T-helper 17 cell (primary cell): ENCODE measurements at regions not wholly inside any gene's neighbourhood (a gene's known extent, or its start where the extent isn't known, plus 50 kb on each side); places are given as distances from the start of the nearest gene placed in this dataset.
"Not testable (repeated sequence)": the region's sequence is repeated elsewhere in the genome, so short reads cannot be mapped to it uniquely, and the experiment has no call there.

ENCODE experiments used
- ATAC-seq: fragments of 150-1000 bp; cut with Tn5 transposase; 2 replicates; pipeline ENCODE4 v1.10.0; 2021; ENCODE audit warnings: mild to moderate bottlenecking, moderate library complexity
- DNase-seq, 3 donors: peaks; one replicate each; pipeline versions ENCODE4 v3.0.0 to v3.0.0-alpha.2; 2020 to 2021
- H3K9me3 ChIP-seq: one replicate; pipeline ENCODE4 v1.7.0; 2013; ENCODE audit warnings: low read length, mild to moderate bottlenecking; ENCODE audit not compliant: control insufficient read depth, poor library complexity, severe bottlenecking
- H3K27ac Mint-ChIP-seq: one replicate; pipeline ENCODE4 v1.8.0; 2022; ENCODE audit warnings: mild to moderate bottlenecking, moderate library complexity, mixed read lengths
- H3K27me3 Mint-ChIP-seq: one replicate; pipeline ENCODE4 v1.8.0; 2022; ENCODE audit warnings: mixed read lengths
- H3K36me3 Mint-ChIP-seq: one replicate; pipeline ENCODE4 v1.8.0; 2022; ENCODE audit warnings: low read depth, mixed read lengths
- H3K4me1 Mint-ChIP-seq: one replicate; pipeline ENCODE4 v1.8.0; 2022; ENCODE audit warnings: mild to moderate bottlenecking, mixed read lengths
- H3K4me3 Mint-ChIP-seq: one replicate; pipeline ENCODE4 v1.8.0; 2022; ENCODE audit warnings: mild to moderate bottlenecking, moderate library complexity, mixed read lengths

GRCh38 chr6:1227935-1228753 lies 83.8 kb upstream of the FOXQ1 start:
- DNase-seq (no peak), ATAC-seq (no peak)
- H3K36me3 Mint-ChIP-seq, result no peaks in the 10 kb centered on the region
- H3K27me3 Mint-ChIP-seq, result peaks cover 56% of the 10 kb centered on the region
- no peaks in the 10 kb centered on the region for H3K9me3 ChIP-seq
- no peak overlapping the region for H3K4me3 Mint-ChIP-seq
- no peaks in the 10 kb centered on the region for H3K4me1 Mint-ChIP-seq
- no peak overlapping the region for H3K27ac Mint-ChIP-seq

GRCh38 chr6:1227600-1227934 lies 84.3 kb upstream of the FOXQ1 start:
- Mint-ChIP-seq H3K36me3 (no peaks in the 10 kb centered on the region), H3K27ac (no peak overlapping the region), H3K4me1 (no peaks in the 10 kb centered on the region), H3K4me3 (no peak overlapping the region), H3K27me3 (peaks cover 52% of the 10 kb centered on the region)
- no peaks in the 10 kb centered on the region for H3K9me3 ChIP-seq
- DNase-seq, result no peak
- no peak for ATAC-seq

GRCh38 chr6:1226277-1227099 lies 85.4 kb upstream of the FOXQ1 start:
- H3K4me3 Mint-ChIP-seq, result no peak overlapping the region
- ATAC-seq, result no peak
- peaks cover 45% of the 10 kb centered on the region for H3K27me3 Mint-ChIP-seq

GRCh38 chr6:1224514-1224913 lies 87.4 kb upstream of the FOXQ1 start:
- H3K27ac Mint-ChIP-seq, result no peak overlapping the region
- H3K9me3 ChIP-seq, result no peaks in the 10 kb centered on the region
- no peak for DNase-seq
- ATAC-seq, result no peak
- H3K27me3 Mint-ChIP-seq, result peaks cover 46% of the 10 kb centered on the region
- H3K4me3 Mint-ChIP-seq, result no peak overlapping the region
- no peaks in the 10 kb centered on the region for H3K36me3 Mint-ChIP-seq
- no peaks in the 10 kb centered on the region for H3K4me1 Mint-ChIP-seq

More at GRCh38 chr6:1226277-1227099, 85.4 kb upstream of the FOXQ1 start:
- DNase-seq, result no peak
- Mint-ChIP-seq H3K27ac (no peak overlapping the region), H3K4me1 (no peaks in the 10 kb centered on the region), H3K36me3 (no peaks in the 10 kb centered on the region)
- no peaks in the 10 kb centered on the region for H3K9me3 ChIP-seq

- Mint-ChIP-seq H3K36me3 (no peaks in the 10 kb centered on the region), H3K27me3 (peaks cover 37% of the 10 kb centered on the region), H3K4me1 (no peaks in the 10 kb centered on the region), H3K27ac (no peak overlapping the region), H3K4me3 (no peak overlapping the region)
- H3K9me3 ChIP-seq, result no peaks in the 10 kb centered on the region
- DNase-seq (no peak), ATAC-seq (no peak)
Observed at GRCh38 chr6:1222728-1223595, 88.9 kb upstream of the FOXQ1 start.

GRCh38 chr6:1217396-1217795 lies 94.5 kb upstream of the FOXQ1 start:
- H3K4me3 Mint-ChIP-seq, result no peak overlapping the region
- peaks cover 36% of the 10 kb centered on the region for H3K27me3 Mint-ChIP-seq
- ATAC-seq, result no peak
- no peaks in the 10 kb centered on the region for H3K36me3 Mint-ChIP-seq
- DNase-seq, result no peak
- no peak overlapping the region for H3K27ac Mint-ChIP-seq
- H3K4me1 Mint-ChIP-seq, result no peaks in the 10 kb centered on the region
- no peaks in the 10 kb centered on the region for H3K9me3 ChIP-seq

- H3K9me3 ChIP-seq, result no peaks in the 10 kb centered on the region
- H3K27me3 Mint-ChIP-seq, result peaks cover 34% of the 10 kb centered on the region
- no peak overlapping the region for H3K4me3 Mint-ChIP-seq
- no peak for DNase-seq
- H3K4me1 Mint-ChIP-seq, result no peaks in the 10 kb centered on the region
- no peaks in the 10 kb centered on the region for H3K36me3 Mint-ChIP-seq
- no peak overlapping the region for H3K27ac Mint-ChIP-seq
- ATAC-seq, result no peak
Observed at GRCh38 chr6:1216488-1216974, 95.4 kb upstream of the FOXQ1 start.

- no peak overlapping the region for H3K27ac Mint-ChIP-seq
- H3K4me3 Mint-ChIP-seq, result no peak overlapping the region
- H3K4me1 Mint-ChIP-seq, result no peaks in the 10 kb centered on the region
- DNase-seq (no peak), ATAC-seq (no peak)
- no peaks in the 10 kb centered on the region for H3K9me3 ChIP-seq
- H3K27me3 Mint-ChIP-seq, result peaks cover 34% of the 10 kb centered on the region
- H3K36me3 Mint-ChIP-seq, result no peaks in the 10 kb centered on the region
Observed at GRCh38 chr6:1215884-1216487, 95.9 kb upstream of the FOXQ1 start.

- Mint-ChIP-seq H3K4me1 (no peaks in the 10 kb centered on the region), H3K27ac (no peak overlapping the region), H3K27me3 (peaks cover 29% of the 10 kb centered on the region), H3K36me3 (no peaks in the 10 kb centered on the region), H3K4me3 (no peak overlapping the region)
- no peak for ATAC-seq
- no peak for DNase-seq
- H3K9me3 ChIP-seq, result no peaks in the 10 kb centered on the region
Observed at GRCh38 chr6:1215023-1215422, 96.9 kb upstream of the FOXQ1 start.

- no peaks in the 10 kb centered on the region for H3K9me3 ChIP-seq
- Mint-ChIP-seq H3K4me1 (no peaks in the 10 kb centered on the region), H3K4me3 (no peak overlapping the region), H3K27ac (no peak overlapping the region), H3K27me3 (peaks cover 33% of the 10 kb centered on the region), H3K36me3 (no peaks in the 10 kb centered on the region)
- DNase-seq, result no peak
- ATAC-seq, result no peak
Observed at GRCh38 chr6:1212919-1213318, 99.0 kb upstream of the FOXQ1 start.

GRCh38 chr6:1212138-1212537 lies 99.8 kb upstream of the FOXQ1 start:
- ATAC-seq, H3K27ac Mint-ChIP-seq, H3K4me1 Mint-ChIP-seq, H3K9me3 ChIP-seq, DNase-seq, H3K4me3 Mint-ChIP-seq, H3K36me3 Mint-ChIP-seq: not testable (repeated sequence)
- H3K27me3 Mint-ChIP-seq, result peaks cover 33% of the 10 kb centered on the region

- H3K27me3 Mint-ChIP-seq, result peaks cover 36% of the 10 kb centered on the region
- DNase-seq, H3K36me3 Mint-ChIP-seq, ATAC-seq, H3K4me1 Mint-ChIP-seq, H3K9me3 ChIP-seq, H3K27ac Mint-ChIP-seq, H3K4me3 Mint-ChIP-seq: not testable (repeated sequence)
Observed at GRCh38 chr6:1210631-1211030, 101.3 kb upstream of the FOXQ1 start.

GRCh38 chr6:1208876-1209275 lies 103.0 kb upstream of the FOXQ1 start:
- ATAC-seq (no peak), DNase-seq (no peak)
- no peak overlapping the region for H3K27ac Mint-ChIP-seq
- H3K9me3 ChIP-seq, result no peaks in the 10 kb centered on the region
- peaks cover 1% of the 10 kb centered on the region for H3K36me3 Mint-ChIP-seq
- peaks cover 2% of the 10 kb centered on the region for H3K4me1 Mint-ChIP-seq
- no peak overlapping the region for H3K4me3 Mint-ChIP-seq
- H3K27me3 Mint-ChIP-seq, result peaks cover 44% of the 10 kb centered on the region
